Lower leg skin (tissue), 3 donors: ENCODE measurements at regions not wholly inside any gene's neighbourhood (a gene's known extent, or its start where the extent isn't known, plus 50 kb on each side); places are given as distances from the start of the nearest gene placed in this dataset.

Source experiments
- POLR2A ChIP-seq, 2 donors: fragments of 450-650 bp; IDR thresholded peaks; one replicate each; pipeline ENCODE4 v1.6.1; 2016 to 2017; ENCODE audit warnings: antibody characterized with exemption in 2 of 2, mild to moderate bottlenecking in 1 of 2, moderate library complexity in 1 of 2
- TF ChIP-seq, protein P1 (sequence below), 3 donors: fragments of 450-650 bp; IDR thresholded peaks; one replicate each; pipeline ENCODE4 v1.5.1; 2016; ENCODE audit warnings: antibody characterized with exemption in 3 of 3, mild to moderate bottlenecking in 3 of 3, moderate library complexity in 2 of 3

DNA sequence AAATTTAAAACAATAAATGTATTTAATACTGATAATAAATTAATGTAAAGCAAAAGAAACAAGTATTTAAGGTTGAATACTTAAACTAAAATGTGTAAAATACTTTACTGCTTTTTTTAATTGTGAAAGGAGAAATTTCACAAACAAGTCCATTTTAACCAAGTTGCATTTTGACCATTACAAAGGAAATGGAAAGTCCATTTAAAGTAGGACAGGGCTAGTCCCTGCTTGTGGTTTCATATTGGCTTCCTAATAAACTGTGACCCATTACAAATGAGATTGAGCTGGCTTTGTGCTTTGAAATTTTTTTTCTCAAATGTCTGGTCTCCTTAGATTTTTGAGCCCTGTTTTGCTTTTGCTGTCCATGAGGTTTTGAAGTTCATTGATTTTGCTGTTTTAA, 527.6 kb downstream of the MAFB start:
- TF ChIP-seq, protein P1, sequence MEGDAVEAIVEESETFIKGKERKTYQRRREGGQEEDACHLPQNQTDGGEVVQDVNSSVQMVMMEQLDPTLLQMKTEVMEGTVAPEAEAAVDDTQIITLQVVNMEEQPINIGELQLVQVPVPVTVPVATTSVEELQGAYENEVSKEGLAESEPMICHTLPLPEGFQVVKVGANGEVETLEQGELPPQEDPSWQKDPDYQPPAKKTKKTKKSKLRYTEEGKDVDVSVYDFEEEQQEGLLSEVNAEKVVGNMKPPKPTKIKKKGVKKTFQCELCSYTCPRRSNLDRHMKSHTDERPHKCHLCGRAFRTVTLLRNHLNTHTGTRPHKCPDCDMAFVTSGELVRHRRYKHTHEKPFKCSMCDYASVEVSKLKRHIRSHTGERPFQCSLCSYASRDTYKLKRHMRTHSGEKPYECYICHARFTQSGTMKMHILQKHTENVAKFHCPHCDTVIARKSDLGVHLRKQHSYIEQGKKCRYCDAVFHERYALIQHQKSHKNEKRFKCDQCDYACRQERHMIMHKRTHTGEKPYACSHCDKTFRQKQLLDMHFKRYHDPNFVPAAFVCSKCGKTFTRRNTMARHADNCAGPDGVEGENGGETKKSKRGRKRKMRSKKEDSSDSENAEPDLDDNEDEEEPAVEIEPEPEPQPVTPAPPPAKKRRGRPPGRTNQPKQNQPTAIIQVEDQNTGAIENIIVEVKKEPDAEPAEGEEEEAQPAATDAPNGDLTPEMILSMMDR (IDR thresholded peaks at IDR 0.05): no peak
- no peak for TF ChIP-seq POLR2A (IDR thresholded peaks at IDR 0.05)
